ENCODE measurements at regions not wholly inside any gene's neighbourhood (a gene's known extent, or its start where the extent isn't known, plus 50 kb on each side); places are given as distances from the start of the nearest gene placed in this dataset.

DNA sequence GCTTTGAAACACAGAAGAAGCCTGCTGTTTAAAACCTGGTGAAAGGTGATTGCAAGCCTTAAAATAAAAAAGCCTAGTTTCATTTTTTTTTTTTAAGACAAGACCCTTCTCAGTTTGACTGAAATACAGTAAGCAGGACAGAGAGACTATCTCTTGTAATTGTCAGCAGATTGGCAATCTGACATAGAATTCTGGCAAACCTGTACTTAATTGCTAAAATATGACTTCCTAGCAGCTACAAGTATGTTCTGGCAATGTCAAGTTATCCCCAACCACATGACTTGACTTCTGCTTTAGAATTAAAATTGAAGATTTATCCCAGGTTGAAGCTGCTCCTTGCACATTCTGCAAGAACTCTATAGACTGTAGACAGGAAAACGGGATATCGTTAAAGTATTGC is 232.8 kb upstream of the NR2F2 start (continued):
- no peak for TF ChIP-seq RAD21 (IDR thresholded peaks at IDR 0.05 in 1 of 2, conservative IDR thresholded peaks at IDR 0.05 in 1 of 2; ENCODE audit: low read depth in 2 of 2, low read length in 2 of 2)

Data from H1 (cell line).